Suprapubic skin (tissue), 3 donors: ENCODE measurements at regions not wholly inside any gene's neighbourhood (a gene's known extent, or its start where the extent isn't known, plus 50 kb on each side); places are given as distances from the start of the nearest gene placed in this dataset.

ENCODE experiments used
- EP300 ChIP-seq: sonication (generic); formaldehyde crosslinking; IDR thresholded peaks from one replicate; pipeline ENCODE4 v1.6.1; 2017; ENCODE audit warnings: antibody characterized with exemption
- TF ChIP-seq, protein P1 (sequence below), 2 donors: fragments of 200-600 bp in 1 of 2; fragments of 450-650 bp in 1 of 2; sonication (generic) in 1 of 2; IDR thresholded peaks; one replicate each; pipeline ENCODE4 v1.5.1; 2016 to 2019; ENCODE audit warnings: antibody characterized with exemption in 2 of 2, mild to moderate bottlenecking in 1 of 2, moderate library complexity in 1 of 2

DNA sequence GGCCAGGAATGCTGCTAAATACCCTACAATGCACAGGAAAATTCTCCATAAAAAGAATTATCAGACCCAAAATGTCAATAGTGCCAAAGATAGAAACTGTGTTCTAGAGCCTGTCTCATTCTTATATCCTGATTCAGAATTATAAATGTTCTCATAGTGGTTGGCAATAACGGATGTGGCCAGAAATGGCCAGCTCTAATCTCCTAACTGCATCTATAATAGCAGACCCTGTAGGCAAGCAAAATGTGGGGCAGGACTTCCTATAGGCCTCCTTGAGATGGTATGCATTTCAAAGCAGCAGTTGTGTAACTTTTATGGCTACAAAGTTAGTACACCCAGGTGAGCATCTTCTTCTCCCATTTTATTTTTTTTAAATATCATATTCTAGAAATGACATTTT, 95.9 kb upstream of the SGIP1 start:
- TF ChIP-seq, protein P1, sequence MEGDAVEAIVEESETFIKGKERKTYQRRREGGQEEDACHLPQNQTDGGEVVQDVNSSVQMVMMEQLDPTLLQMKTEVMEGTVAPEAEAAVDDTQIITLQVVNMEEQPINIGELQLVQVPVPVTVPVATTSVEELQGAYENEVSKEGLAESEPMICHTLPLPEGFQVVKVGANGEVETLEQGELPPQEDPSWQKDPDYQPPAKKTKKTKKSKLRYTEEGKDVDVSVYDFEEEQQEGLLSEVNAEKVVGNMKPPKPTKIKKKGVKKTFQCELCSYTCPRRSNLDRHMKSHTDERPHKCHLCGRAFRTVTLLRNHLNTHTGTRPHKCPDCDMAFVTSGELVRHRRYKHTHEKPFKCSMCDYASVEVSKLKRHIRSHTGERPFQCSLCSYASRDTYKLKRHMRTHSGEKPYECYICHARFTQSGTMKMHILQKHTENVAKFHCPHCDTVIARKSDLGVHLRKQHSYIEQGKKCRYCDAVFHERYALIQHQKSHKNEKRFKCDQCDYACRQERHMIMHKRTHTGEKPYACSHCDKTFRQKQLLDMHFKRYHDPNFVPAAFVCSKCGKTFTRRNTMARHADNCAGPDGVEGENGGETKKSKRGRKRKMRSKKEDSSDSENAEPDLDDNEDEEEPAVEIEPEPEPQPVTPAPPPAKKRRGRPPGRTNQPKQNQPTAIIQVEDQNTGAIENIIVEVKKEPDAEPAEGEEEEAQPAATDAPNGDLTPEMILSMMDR (IDR thresholded peaks at IDR 0.05), result no peak
- no peak for TF ChIP-seq EP300
